ENCODE measurements at regions not wholly inside any gene's neighbourhood (a gene's known extent, or its start where the extent isn't known, plus 50 kb on each side); places are given as distances from the start of the nearest gene placed in this dataset.

GRCh38 chr13:39941911-39942551 lies 286.6 kb downstream of the COG6 start:
- intact Hi-C loops (cut with DNase I) = loop anchor here (5.0 kb wide), 1 partner anchor 740 kb away; no protein-coding TSS in a partner anchor
- WGBS = 93% methylated on average over 8 of the region's 8 CpGs
- no peaks in the 10 kb centered on the region for H3K9me3 ChIP-seq
- no peak overlapping the region for H3K27ac ChIP-seq
- no peaks in the 10 kb centered on the region for H3K27me3 ChIP-seq (replicated peaks; ENCODE audit: insufficient read depth)
- no peaks in the 10 kb centered on the region for H3K4me1 ChIP-seq (replicated peaks)
- TF ChIP-seq, protein P1, sequence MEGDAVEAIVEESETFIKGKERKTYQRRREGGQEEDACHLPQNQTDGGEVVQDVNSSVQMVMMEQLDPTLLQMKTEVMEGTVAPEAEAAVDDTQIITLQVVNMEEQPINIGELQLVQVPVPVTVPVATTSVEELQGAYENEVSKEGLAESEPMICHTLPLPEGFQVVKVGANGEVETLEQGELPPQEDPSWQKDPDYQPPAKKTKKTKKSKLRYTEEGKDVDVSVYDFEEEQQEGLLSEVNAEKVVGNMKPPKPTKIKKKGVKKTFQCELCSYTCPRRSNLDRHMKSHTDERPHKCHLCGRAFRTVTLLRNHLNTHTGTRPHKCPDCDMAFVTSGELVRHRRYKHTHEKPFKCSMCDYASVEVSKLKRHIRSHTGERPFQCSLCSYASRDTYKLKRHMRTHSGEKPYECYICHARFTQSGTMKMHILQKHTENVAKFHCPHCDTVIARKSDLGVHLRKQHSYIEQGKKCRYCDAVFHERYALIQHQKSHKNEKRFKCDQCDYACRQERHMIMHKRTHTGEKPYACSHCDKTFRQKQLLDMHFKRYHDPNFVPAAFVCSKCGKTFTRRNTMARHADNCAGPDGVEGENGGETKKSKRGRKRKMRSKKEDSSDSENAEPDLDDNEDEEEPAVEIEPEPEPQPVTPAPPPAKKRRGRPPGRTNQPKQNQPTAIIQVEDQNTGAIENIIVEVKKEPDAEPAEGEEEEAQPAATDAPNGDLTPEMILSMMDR (IDR thresholded peaks at IDR 0.05) = no peak
- TF ChIP-seq POLR2A (IDR thresholded peaks at IDR 0.05) (no peak), POLR2AphosphoS5 (IDR thresholded peaks at IDR 0.05) (no peak)
- no peaks in the 10 kb centered on the region for H3K36me3 ChIP-seq
- H3K4me3 ChIP-seq = no peak overlapping the region
- DNase-seq (ENCODE audit: low spot score) = no peak

DNA sequence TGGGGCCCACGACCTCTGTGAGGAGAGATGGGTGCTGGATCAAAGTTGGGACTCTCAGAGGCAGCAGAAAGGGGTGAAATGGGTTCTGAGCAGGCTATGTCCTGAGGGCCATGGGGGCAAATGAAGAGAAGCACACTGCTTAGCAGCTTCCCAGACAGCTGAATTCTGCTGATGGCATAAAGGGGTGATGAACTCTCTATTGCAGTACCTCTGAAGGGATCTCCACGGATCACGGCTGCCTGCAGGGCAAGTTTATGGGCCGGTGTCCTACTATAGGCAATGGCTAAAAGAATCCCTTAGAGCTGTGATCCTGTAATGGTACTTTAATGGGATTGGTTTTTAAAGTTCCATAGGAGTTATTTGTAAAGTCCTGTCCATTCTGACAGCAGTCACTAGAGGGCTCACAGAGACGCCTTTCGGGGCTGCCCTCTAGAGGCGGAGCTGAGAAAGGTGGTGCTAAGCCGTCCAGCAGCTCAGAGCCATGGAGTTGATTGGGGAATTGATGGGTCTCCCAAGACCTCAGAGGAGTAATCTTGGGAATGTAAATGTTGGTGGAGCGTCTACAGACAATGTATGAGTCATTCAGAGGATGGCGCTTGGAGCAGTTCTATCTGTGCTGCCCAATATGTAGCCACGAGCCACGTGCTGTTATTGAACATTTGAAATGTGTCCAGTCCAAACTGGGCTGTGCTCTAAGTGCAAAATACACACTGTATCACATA lies 287.3 kb downstream of the COG6 start:
- TF ChIP-seq POLR2AphosphoS5 (IDR thresholded peaks at IDR 0.05) (no peak), POLR2A (IDR thresholded peaks at IDR 0.05) (no peak)
- TF ChIP-seq, protein P1 (IDR thresholded peaks at IDR 0.05) = peak; percentile 55 to 85 (median 74)
- no peaks in the 10 kb centered on the region for H3K27me3 ChIP-seq (replicated peaks; ENCODE audit: insufficient read depth)
- no peaks in the 10 kb centered on the region for H3K36me3 ChIP-seq
- peak; percentile 59 for DNase-seq (ENCODE audit: low spot score)
- 39% methylated on average over 12 of the region's 12 CpGs for WGBS
- no peak overlapping the region for H3K4me3 ChIP-seq
- no peaks in the 10 kb centered on the region for H3K9me3 ChIP-seq
- intact Hi-C loops (cut with DNase I) = loop anchor here (5.0 kb wide), 1 partner anchor 740 kb away; no protein-coding TSS in a partner anchor
- H3K27ac ChIP-seq = no peak overlapping the region
- H3K4me1 ChIP-seq (replicated peaks) = no peaks in the 10 kb centered on the region

GRCh38 chr13:39943711-39944110 lies 288.2 kb downstream of the COG6 start:
- WGBS = 69% methylated on average over 6 of the region's 6 CpGs
- no peak for TF ChIP-seq POLR2A (IDR thresholded peaks at IDR 0.05)
- TF ChIP-seq, protein P1 (IDR thresholded peaks at IDR 0.05) = no peak
- no peak for TF ChIP-seq POLR2AphosphoS5 (IDR thresholded peaks at IDR 0.05)
- intact Hi-C loops (cut with DNase I) = loop anchor here (5.0 kb wide), 1 partner anchor 739 kb away; no protein-coding TSS in a partner anchor
- Histone ChIP-seq H3K36me3 (no peaks in the 10 kb centered on the region), H3K27ac (no peak overlapping the region), H3K4me1 (replicated peaks) (no peaks in the 10 kb centered on the region), H3K4me3 (no peak overlapping the region), H3K27me3 (replicated peaks; ENCODE audit: insufficient read depth) (no peaks in the 10 kb centered on the region), H3K9me3 (no peaks in the 10 kb centered on the region)
- DNase-seq (ENCODE audit: low spot score) = no peak

DNA sequence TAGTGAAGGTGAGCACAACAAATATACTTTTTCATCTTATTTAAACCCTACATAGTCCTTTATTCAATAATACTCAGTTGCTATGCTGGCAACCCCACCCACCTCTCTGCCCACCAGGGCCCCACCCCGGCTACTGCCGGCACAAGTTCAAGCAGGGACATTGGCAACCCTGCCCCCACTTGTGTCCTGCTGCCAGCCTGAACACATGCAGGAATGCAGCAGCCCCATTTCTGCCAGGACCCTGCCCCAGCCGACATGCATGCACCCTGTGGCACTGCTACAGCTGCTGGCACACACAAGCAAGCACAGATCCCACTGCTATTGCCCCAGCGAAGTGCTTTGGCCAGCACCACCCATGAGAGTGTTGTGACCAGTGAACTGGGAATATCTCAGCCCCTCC lies 289.8 kb downstream of the COG6 start:
- no peak for DNase-seq (ENCODE audit: low spot score)
- H3K36me3 ChIP-seq = no peaks in the 10 kb centered on the region
- WGBS = 43% methylated on average over 4 of the region's 4 CpGs
- H3K9me3 ChIP-seq = no peaks in the 10 kb centered on the region
- no peak overlapping the region for H3K4me3 ChIP-seq
- intact Hi-C loops (cut with DNase I) = no loop called here
- no peaks in the 10 kb centered on the region for H3K27me3 ChIP-seq (replicated peaks; ENCODE audit: insufficient read depth)
- no peak for TF ChIP-seq POLR2AphosphoS5 (IDR thresholded peaks at IDR 0.05)
- TF ChIP-seq, protein P1 (IDR thresholded peaks at IDR 0.05) = no peak
- TF ChIP-seq POLR2A (IDR thresholded peaks at IDR 0.05) = no peak
- H3K27ac ChIP-seq = no peak overlapping the region
- no peaks in the 10 kb centered on the region for H3K4me1 ChIP-seq (replicated peaks)
